Lung (tissue), 11 donors: ENCODE measurements at regions not wholly inside any gene's neighbourhood (a gene's known extent, or its start where the extent isn't known, plus 50 kb on each side); places are given as distances from the start of the nearest gene placed in this dataset.

ENCODE experiments used
- ATAC-seq: fragments of 200-7000 bp; cut with Tn5 transposase; one replicate; pipeline ENCODE4 v1.9.1; 2020; ENCODE audit warnings: moderate number of reproducible peaks; ENCODE audit not compliant: insufficient read depth, low FRiP score
- DNase-seq, 3 donors: peaks; one replicate each; pipeline ENCODE4 v3.0.0-alpha.2; 2013 to 2017
- H3K27ac ChIP-seq, 2 donors: one replicate each; pipeline ENCODE4 v1.5.1; 2013; ENCODE audit warnings: mild to moderate bottlenecking in 2 of 2, moderate library complexity in 2 of 2, control low read depth in 1 of 2, inconsistent platforms in 1 of 2, low read depth in 1 of 2, low read length in 1 of 2
- H3K27me3 ChIP-seq, 3 donors: one replicate each; pipeline ENCODE4 v1.5.1; 2013; ENCODE audit warnings: low read length in 2 of 3; ENCODE audit not compliant: control insufficient read depth in 3 of 3, insufficient read depth in 3 of 3
- H3K36me3 ChIP-seq, 4 donors: one replicate each; pipeline ENCODE4 v1.5.1; 2013; ENCODE audit warnings: low read length in 4 of 4, mild to moderate bottlenecking in 1 of 4, moderate library complexity in 1 of 4; ENCODE audit not compliant: control insufficient read depth in 4 of 4, insufficient read depth in 4 of 4
- H3K4me1 ChIP-seq, 5 donors: one replicate each; pipeline ENCODE4 v1.5.1; 2013; ENCODE audit warnings: low read length in 5 of 5, mild to moderate bottlenecking in 2 of 5, moderate library complexity in 1 of 5; ENCODE audit not compliant: control insufficient read depth in 5 of 5, insufficient read depth in 5 of 5
- H3K4me3 ChIP-seq: one replicate; pipeline ENCODE4 v1.5.1; 2013; ENCODE audit warnings: mild to moderate bottlenecking, control low read depth, moderate library complexity
- H3K9ac ChIP-seq, 2 donors: one replicate each; pipeline ENCODE4 v1.5.1; 2013; ENCODE audit warnings: low read length in 2 of 2, control low read depth in 1 of 2; ENCODE audit not compliant: insufficient read depth in 1 of 2
- H3K9me3 ChIP-seq, 4 donors: one replicate each; pipeline ENCODE4 v1.5.1; 2013; ENCODE audit warnings: low read length in 3 of 4, mild to moderate bottlenecking in 1 of 4, moderate library complexity in 1 of 4; ENCODE audit not compliant: control insufficient read depth in 4 of 4, insufficient read depth in 3 of 4
- CTCF ChIP-seq: IDR thresholded peaks from 2 replicates; pipeline ENCODE4 v1.5.1; 2012; ENCODE audit warnings: mild to moderate bottlenecking; ENCODE audit errors: control extremely low read depth, extremely low read depth
- WGBS, 2 donors: extraction: QIAGEN DNeasy Blood & Tissue Kit; methylation state at CpG; one replicate each; pipeline ENCODE4 v1.1.7; 2013; 5-methylcytosine and 5-hydroxymethylcytosine counted together
- donor health status: control.
- donor health status: control.
- donor health status: Bipolar disorder and iron deficiency.
- donor health status: healthy.
- donor health status: DM: yes; HTN: yes; CAD: no.

DNA sequence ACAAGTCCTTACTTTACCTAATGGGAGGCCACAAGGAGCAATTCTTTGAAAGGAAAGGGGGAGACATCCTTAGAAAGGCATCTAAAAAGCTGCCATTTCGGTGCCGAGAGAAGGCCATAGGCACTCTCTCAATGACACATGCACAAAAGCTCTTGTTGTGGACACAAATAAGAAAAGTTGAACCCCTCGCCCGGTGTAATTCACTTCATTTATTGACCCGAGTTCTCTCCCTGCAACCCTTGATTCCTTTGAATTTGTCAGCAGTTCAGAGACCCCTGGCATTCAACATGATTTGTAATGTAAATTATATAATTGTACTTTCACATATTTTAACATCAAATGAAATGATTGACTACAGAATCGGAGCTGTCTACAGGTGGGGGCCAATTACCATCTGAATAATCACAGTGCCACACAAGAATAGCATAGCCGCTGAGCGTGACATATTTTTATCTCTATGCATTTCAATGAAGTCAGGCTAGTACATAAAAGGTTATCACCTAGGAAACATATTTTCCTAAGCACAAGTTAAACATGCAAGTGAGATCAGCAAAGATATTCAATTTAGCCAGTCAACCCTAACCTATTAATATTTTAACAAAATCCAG is 66.7 kb downstream of the IRX6 start:
- DNase-seq (no peak), ATAC-seq (no peak)
- WGBS, 2 donors: 84 to 86% methylated on average over 8 of the region's 8 CpGs
- Histone ChIP-seq H3K36me3 (no peaks in the 10 kb centered on the region), H3K9ac (no peak overlapping the region), H3K9me3 (no peaks in the 10 kb centered on the region), H3K4me3 (no peak overlapping the region), H3K27me3 (peaks cover 0 to 19% (median 2%) of the 10 kb centered on the region in 3 donors), H3K4me1 (peaks cover 0 to 9% (median 0%) of the 10 kb centered on the region in 5 donors), H3K27ac (no peak overlapping the region)
- TF ChIP-seq CTCF: no peak

DNA sequence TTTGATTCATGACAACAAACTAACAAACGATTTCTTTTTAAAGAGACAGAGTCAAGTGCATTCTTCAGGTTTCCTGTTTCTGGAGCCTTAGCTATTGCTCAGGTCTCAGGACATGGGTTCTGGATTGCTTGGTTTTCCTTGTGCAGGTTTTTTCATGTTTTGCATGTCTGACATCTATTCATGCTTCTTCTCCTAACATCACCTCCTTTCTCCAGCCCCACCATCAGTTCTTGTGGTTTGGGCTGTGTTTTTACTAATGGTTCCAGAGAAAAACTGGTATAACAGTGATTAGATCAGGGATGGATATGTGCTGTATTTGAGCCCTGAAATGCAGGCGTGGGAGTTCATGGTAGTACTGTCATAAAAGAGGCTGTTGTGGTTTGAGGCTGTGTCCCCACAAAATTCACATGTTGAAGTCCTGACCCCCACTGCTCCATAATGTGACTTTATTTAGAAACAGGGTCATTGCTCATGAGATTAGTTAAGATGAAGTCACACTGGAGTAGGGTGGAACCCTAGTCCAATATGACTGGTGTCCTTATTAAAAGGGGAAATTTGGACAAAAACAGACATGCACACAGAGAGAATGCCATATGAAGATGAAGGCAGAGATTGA is 67.9 kb downstream of the IRX6 start:
- peaks cover 0 to 9% (median 0%) of the 10 kb centered on the region in 5 donors for H3K4me1 ChIP-seq
- H3K4me3 ChIP-seq: no peak overlapping the region
- H3K27ac ChIP-seq: peak overlapping the region in 1 of 2 donors; percentile 49
- ATAC-seq (no peak), DNase-seq (no peak)
- no peak overlapping the region for H3K9ac ChIP-seq
- peaks cover 0 to 19% (median 2%) of the 10 kb centered on the region in 3 donors for H3K27me3 ChIP-seq
- no peaks in the 10 kb centered on the region for H3K9me3 ChIP-seq
- no peaks in the 10 kb centered on the region for H3K36me3 ChIP-seq
- TF ChIP-seq CTCF: no peak
- WGBS, 2 donors: 56 to 61% methylated on average over 2 of the region's 2 CpGs

- Histone ChIP-seq H3K27me3 (peaks cover 0 to 19% (median 2%) of the 10 kb centered on the region in 3 donors), H3K27ac (no peak overlapping the region), H3K36me3 (no peaks in the 10 kb centered on the region), H3K9ac (no peak overlapping the region), H3K4me3 (no peak overlapping the region), H3K4me1 (peaks cover 0 to 9% (median 0%) of the 10 kb centered on the region in 5 donors), H3K9me3 (no peaks in the 10 kb centered on the region)
- WGBS, 2 donors: 72 to 79% methylated on average over 1 of the region's 1 CpG
- no peak for TF ChIP-seq CTCF
- DNase-seq (no peak), ATAC-seq (no peak)
Observed at GRCh38 chr16:55392701-55393100, 68.7 kb downstream of the IRX6 start.
